GM19468 (cell line): ENCODE measurements at regions not wholly inside any gene's neighbourhood (a gene's known extent, or its start where the extent isn't known, plus 50 kb on each side); places are given as distances from the start of the nearest gene placed in this dataset.
"Not testable (repeated sequence)": the region's sequence is repeated elsewhere in the genome, so short reads cannot be mapped to it uniquely, and the experiment has no call there.

ENCODE experiments used
- ATAC-seq: cut with Tn5 transposase; IDR thresholded peaks from one replicate; pipeline ENCODE4 v1.9.1; 2021; ENCODE audit warnings: mild to moderate bottlenecking, moderate library complexity, moderate number of reproducible peaks; ENCODE audit not compliant: unreplicated experiment; ENCODE audit errors: extremely low read depth

DNA sequence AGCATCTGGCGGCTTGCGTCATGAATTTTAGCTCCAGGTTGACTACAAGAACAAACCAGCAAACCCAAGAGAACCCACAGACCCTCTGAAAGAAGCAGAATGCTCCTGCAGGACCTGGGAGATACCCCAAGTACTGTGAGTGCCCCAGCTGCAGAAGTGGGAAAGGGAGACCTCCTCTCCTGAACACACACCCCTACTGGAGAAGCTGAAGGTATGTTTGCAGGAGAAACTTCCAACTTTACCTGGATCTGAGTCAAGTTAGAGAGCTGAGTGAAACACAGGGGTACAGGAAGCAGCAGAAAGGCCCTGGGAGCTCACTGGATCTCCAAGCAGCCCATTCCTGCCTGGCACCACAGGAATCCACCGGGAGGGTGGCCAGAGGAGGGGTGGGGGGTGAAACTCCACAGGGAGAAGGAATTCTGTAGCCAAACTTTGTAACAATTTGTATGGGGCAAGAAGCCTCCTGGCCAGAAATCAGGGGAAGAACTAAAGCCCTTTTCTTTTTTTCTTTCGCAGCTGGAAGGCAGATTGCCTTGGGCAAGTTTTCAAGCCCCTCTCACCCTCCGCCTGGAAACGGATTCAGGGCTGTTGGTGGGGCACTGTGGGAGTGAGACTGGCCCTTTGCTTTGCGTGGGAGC lies 576.2 kb downstream of the BNC2 start:
- no peak for ATAC-seq

DNA sequence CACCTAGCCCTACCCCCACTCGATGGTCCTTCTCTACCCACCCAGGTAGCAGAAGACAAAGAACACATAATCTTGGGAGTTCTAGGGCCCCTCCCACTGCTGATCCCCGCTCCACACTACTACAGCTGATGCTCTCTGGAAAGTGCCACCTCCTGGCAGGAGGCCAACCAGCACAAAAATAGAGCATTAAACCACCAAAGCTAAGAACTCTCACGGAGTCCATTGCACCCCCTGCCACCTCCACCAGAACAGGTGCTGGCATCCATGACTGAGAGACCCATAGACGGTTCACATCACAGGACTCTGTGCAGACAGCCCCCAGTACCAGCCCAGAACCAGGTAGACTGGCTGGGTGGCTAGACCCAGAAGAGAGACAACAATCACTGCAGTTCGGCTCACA lies 575.5 kb downstream of the BNC2 start:
- not testable (repeated sequence) for ATAC-seq

DNA sequence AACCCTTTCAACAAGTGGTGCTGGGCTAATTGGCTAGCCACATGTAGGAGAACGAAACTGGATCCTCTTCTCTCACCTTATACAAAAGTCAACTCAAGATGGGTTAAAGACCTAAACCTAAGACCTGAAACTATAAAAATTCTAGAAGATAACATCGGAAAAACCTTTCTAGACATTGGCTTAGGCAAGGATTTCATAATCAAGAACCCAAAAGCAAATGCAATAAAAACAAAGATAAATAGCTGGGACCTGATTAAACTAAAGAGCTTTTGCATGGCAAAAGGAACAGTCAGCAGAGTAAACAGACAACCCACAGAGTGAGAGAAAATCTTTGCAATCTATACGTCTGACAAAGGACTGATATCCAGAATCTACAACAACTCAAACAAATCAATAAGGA lies 571.1 kb downstream of the BNC2 start:
- not testable (repeated sequence) for ATAC-seq

DNA sequence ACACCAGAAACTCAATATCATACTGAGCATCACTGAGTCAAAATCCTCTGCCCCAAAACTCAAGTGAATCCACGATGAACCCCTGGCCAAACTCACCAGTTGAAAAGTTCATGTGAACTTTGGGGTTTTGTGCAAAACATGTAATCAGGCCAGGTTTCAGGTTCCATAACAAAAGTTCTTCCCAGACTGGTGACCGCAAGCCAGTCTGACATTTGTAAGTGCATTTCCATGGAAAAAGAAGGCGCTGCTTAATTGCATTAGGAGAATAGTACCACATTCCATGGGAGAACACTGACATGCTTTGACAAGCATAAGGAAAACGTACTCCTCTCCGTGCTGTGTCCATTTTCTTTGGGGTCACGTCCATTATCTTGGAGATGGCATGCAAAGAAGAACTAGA lies 567.0 kb downstream of the BNC2 start:
- no peak for ATAC-seq

DNA sequence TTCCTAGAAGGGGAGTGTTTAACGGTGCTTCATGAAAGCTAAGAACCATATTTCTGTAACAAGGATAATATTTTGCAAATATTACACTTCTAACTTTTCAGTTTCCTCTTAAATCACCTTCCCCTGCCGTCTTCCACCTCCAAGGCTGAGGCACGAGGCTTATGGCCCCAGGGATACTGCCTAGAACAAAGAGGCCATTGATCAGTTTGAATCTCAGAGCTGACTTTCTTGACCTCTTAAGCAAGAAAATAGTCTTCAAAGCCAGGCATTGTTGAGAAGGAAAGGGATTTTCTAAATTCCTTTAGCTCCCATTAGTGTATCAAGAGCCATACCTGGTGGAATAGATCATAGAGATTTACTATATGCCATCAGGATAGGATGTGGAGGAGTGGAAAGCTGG lies 566.2 kb downstream of the BNC2 start:
- no peak for ATAC-seq

DNA sequence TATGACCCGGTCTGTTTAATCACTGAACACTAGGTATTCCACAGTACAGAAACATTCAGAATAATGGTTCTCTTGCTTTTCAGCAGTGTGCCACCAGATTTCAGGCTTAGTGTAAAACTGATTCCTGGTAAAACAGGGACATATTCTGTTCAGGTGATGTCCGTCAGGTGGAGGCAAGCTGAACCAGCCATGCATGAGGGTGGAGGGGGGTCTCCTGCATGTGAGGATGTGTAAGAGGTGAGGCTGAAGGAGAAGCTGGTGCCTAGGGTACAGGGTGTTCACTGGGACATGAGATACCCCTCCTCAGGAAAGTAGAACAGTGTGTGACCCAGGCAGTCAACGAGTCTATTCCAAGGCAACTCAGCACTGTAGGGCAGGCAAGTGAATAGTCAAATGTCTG lies 563.9 kb downstream of the BNC2 start:
- ATAC-seq = no peak

DNA sequence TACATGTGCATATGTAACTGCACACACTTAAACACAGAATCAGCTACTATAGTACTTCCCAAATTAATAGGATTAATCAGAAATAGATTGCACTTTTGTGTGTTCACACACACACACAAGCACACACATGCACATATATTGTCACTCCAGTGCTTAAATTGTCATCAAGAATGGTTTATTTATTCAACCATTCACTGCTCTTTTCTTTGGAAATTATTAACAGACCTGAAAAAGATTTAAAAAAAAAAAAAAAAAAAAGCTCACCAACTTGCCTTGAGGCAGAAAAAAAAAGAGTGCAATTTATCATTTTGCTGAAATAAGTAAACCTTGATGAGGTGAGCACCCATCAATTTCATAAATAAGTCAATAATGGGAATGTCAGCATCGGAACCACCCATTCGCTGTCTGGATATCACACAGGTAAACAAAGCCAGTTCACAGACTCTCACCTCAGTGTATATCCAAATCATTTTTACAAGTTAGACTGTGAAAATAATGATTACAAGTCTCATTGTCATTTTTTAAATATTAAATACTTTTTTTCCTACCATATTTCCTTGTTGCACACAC lies 562.8 kb downstream of the BNC2 start:
- ATAC-seq = no peak

DNA sequence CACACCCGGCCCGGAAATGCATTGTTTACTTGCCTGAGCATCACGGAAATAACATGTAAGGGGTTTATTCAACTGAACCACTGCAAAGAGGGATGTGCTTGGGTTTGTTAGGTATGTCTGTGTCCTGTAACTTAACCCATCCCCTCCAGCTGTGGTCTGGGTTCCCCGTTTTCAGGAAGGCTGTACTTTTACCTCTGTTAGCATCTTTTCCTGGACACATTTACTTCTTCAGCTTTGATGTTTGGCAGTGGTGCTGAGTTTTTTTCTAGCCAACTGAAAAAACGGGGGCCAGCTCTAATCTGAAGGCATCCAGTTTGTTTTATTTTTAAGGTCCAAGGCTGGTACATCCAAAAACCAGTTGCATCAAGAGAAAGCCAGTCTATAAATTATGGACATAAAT lies 561.8 kb downstream of the BNC2 start:
- ATAC-seq = no peak

DNA sequence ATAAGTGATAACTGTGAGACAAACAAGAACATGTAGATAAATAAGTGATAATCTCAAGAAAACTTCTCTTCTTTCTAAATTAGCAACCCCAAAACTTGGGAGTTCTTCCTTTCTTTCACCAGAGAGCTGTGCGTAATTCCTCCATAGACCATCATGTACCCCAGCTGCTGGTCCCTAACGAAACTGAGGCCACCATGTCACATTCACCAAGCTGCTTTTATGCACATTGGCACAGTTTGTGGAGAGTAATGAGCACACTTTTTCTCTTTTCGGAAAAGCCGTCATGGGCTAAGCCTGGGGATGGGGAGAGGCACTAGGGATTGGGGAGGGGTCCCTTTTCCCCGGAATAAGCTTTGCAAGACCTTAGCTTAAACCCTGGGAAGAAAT lies 561.4 kb downstream of the BNC2 start:
- no peak for ATAC-seq

DNA sequence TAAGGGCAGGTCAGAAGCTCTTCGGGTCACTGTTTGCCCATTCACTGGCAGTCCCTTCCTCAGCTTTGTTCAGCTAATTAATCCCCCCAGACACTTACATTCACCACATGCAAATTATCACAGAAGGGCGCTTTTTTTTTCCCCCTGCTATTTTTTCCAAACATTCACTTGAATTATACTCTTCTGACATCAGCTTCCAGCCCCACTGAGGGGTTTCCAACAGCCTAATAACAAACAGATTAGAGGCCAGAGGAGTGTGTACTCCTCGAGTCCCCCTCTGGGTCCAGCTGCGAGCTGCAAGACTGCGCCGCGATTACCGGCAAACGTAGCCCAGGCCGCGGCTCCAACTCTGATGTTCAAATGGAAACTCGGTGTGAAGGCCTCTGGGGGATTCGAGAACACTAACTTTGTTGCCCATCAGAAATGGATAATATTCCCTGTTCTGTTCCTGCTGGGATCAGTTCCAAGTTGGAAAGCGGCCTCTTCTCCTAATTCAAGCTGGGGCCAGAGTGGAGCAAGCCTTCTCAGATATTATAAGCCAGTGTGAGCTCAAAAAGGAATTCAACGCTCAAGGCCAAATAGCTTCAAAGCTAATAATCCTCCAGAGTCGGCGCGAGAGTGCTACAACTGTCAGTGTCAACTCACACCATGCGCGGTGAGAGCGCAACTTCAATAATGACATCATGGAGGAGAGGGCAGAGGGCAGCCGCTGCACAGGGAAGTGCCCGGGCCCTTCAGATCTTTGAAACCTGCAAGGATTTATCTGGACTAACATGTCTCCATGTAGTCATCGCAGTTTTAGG lies 560.8 kb downstream of the BNC2 start:
- no peak for ATAC-seq

DNA sequence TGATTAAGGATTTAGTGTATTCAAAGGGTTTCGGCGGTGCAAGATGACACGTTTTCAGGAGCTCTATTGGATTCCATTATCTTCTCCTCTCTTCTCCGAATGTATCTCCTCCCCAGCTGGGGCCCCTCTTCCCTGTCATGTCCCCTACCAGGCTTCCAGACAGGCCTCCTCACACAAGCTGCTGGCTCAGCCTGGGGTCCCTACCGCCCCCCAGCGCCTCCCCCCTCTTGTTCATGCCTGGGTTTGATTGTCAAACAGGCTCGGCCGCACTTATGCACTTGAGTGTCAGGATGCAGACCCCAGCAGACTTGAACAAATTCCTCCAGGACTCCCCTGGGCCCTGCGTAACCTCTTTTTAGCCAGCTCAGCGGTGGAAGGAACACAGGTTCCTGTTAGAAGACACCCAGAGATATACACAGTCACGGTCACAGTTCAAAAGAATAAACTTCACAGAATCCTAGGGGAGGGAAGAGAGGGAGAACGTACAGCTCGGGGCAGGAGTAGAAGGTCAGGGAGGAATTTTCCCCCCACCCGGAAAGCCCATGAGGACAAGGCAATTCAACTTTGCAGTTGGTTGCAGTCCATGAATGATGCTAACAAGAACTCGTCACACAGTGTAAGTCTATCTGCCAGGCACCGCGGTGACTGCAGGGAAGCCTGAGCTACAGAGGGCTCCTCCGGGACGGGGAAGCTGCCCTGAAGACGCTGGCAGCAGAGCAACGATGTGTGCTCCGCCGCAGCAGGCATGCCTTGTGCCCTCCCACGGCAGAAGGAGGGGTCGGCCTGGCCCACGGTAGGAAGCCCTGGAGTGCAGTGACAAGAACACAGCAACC lies 560.0 kb downstream of the BNC2 start:
- no peak for ATAC-seq

DNA sequence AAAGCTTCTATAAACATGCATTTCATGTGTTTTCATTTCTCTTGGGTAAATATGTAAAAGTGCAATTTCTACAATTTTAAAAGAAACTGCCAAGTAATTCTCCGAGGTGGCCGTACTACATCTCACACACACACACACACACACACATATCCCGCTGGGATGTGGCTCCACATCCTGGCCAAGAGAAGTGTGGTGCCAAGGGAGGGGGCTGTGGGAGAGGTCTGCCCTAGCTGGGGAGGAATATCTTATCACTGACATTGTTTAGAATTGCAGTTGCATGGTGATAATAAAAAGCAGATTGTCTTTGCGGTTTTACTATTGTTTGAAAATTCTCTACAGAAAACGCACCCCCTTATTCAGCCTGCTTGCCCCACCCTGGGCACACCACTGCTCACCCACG lies 558.4 kb downstream of the BNC2 start:
- ATAC-seq = no peak

DNA sequence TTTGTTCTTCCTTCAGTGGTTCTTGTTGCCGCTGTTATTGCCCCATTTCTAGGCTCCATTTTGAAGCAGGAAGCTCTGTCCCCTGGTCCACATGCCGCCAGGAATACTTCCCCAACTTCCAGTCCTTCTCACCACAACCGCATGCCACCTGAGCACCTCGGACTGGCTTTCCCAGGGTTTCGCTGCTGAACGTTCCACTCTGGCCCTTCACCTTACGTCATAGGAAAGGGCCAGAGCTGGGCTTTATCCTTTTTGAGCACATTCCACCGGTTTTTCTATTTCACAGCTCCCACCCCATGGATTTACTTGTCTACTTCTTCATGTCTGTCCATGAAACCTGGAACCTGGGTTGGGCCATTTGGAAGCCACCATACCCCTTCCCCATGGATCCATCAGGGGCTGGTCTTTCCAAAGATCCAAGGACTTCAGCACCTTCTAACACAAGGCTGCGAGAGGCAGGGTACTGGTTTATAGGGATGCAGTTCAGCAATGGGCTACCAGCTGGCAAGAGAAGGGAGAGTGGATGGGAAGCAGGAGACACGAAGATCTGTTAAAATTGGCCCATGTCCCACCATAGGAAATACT lies 557.4 kb downstream of the BNC2 start:
- ATAC-seq = no peak

DNA sequence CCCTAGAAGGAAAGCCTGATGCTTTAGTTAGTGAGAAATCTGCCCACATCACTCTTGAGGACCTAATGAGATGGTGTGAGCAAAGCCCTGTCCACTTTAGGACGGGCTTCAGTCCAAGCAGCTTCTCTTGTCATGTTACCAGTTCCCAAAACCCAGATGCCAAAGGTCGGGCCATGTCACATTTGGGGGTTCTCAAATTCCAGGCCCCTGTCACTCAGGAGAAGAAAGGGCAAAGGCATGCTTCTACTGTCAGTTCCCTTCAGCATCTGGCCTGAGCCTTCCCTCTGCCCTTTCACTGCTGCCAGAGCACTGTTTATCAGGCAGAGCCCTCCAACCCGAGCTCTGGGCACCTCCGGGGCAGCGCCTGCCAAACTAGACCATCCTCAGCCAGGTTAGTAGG lies 556.0 kb downstream of the BNC2 start:
- no peak for ATAC-seq

DNA sequence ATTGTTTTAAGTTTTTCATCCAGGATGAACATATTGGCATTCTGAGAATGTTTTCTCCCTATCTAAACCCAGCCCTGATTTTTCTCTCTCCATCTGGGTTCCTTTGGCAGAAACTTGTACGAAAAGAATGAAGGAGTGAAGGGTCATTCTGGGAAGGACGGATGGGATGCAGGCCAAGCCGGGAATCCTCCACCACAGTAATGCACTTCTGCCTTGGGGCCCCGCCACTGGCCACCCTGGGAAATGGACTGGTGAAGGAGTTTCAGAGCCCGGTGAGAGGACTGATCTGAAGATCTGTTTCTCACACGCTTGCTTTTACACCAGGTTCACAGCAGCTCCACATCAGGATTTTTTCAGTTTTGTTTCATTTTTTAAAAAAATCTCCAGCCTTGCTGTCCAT lies 554.8 kb downstream of the BNC2 start:
- no peak for ATAC-seq

DNA sequence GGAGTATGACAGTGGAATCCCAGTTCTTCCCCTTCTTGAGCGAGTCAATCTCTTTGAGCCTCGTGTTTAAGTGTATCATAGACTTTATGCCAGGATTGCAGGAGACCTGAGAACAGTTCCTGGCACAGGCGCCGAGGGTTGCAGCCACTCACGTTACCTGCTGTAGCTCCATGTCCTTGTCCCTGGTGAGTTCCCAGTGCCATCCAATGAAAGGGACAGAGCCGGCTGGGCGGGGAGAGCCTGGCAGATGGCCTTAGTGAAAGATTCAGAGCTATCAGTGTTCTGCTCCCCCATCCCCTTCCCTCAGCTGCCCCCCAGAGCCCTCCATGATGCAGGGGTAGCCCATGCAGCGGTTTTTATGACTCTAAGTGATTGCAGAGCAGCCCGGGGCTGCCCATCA lies 554.0 kb downstream of the BNC2 start:
- ATAC-seq = no peak

DNA sequence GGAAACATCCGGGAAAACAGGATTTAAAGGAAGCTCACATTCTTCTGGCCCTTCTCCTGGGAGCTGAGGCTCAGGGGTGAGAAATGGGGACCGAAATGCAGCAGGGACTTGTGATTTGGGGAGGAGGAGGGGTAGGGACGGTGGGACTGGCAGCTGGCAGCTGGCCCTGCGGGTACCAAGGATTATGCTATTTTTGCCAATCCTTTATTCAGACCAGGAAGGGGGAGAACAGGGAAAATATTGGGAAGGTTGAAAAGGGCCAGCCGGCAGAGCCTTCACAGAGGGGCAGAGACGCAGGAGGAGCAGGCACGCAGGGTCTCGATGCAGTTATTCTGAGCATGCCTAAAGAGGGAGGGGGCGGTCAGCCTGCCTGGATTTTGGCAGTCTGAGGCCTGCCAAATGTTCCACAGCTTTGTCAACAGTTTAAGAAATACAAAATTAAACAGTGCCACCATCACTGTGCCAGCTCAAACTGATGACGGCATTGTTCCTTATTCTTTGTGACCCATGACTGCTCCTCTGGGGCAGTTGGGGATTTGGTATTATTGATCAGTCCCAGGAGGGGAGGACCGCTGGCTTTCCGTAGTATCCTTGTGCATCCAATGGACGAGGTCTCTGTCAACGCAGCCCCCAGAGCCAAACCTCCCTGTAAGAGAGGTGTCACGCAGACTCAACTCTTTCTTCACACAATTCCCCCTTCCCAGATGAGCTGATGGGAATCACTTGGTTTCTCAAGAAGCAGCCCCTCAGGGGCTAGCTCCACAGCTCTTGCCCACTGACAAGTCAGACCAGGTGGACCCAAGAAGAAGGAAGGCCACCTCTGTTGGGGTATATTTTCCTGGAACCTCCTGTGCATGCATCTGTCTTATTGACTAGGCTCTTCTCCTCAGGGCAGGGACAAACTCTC lies 553.3 kb downstream of the BNC2 start:
- ATAC-seq = no peak

DNA sequence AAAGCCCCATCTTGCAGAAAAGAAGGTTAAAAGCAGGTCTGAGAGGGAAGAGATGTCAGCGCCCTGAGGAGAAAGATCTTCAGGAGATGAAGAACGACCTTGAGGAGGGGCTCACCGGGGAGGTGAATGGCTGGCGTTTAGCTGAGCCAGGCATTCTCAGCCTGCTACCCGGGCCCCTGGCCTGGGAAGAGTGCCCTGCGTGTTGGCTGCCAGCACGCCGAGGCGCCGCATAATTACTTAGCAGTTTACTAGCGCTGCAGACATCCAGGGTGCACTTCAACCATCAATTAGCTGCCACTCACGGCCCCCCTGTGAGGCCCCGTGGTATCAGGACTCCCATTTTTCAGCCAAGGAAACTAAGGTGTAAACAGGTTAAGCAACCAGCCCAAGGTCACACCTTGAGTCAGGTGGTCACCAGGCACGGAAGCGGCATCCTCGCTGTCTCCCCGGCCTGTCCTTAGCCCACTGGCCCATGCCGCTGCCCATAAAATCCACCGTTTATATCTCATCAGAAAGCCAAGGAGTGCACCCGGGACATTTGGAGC lies 551.9 kb downstream of the BNC2 start:
- no peak for ATAC-seq

DNA sequence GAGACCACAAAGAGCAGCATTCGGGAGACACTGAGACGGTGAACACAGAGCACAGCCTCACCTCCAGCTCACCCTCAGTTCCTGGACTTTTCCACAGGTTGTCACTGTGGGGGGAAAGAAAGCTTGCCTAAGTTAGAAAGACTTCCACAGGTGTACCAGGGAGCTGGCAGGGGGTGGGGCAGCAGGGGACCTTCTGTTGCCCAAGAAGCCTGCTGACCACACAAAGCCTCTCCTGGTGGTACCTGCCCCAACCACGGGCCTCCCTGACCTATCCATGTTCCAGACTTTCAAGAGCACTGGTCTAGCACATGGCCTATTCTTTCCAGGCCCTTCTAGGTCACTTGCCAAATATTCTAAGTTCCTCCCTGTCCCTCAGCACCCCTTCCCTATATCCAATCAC lies 550.8 kb downstream of the BNC2 start:
- ATAC-seq = no peak
